ENCODE measurements at regions not wholly inside any gene's neighbourhood (a gene's known extent, or its start where the extent isn't known, plus 50 kb on each side); places are given as distances from the start of the nearest gene placed in this dataset.
A peak's percentile ranks its signal among the peaks of the same experiment; 100 is the strongest.

GRCh38 chr3:835096-835495 lies 257.7 kb upstream of the CNTN6 start:
- no peak for DNase-seq (ENCODE audit: low read depth in 4 of 6, low spot score in 6 of 6)
- no peaks in the 10 kb centered on the region for H3K27me3 ChIP-seq (ENCODE audit: control insufficient read depth, insufficient read depth, low read length)
- no peak overlapping the region for H3K27ac ChIP-seq (ENCODE audit: low read depth, low read length)
- WGBS (ENCODE audit: insufficient coverage), result no CpG with 5 or more reads among the region's 4 CpGs
- H3K4me3 ChIP-seq (ENCODE audit: low read depth, low read length), result no peak overlapping the region
- H3K9me3 ChIP-seq (ENCODE audit: control insufficient read depth, insufficient read depth, low read length), result no peaks in the 10 kb centered on the region
- H3K36me3 ChIP-seq (ENCODE audit: control insufficient read depth, insufficient read depth, low read length), result no peaks in the 10 kb centered on the region
- no peaks in the 10 kb centered on the region for H3K4me1 ChIP-seq (ENCODE audit: control insufficient read depth, insufficient read depth, low read length)

- no peak overlapping the region for H3K27ac ChIP-seq (ENCODE audit: low read depth, low read length)
- H3K4me1 ChIP-seq (ENCODE audit: control insufficient read depth, insufficient read depth, low read length), result no peaks in the 10 kb centered on the region
- no peaks in the 10 kb centered on the region for H3K9me3 ChIP-seq (ENCODE audit: control insufficient read depth, insufficient read depth, low read length)
- peak in 1 of 6 donors; percentile 6 for DNase-seq (ENCODE audit: low read depth in 4 of 6, low spot score in 6 of 6)
- H3K36me3 ChIP-seq (ENCODE audit: control insufficient read depth, insufficient read depth, low read length), result no peaks in the 10 kb centered on the region
- WGBS (ENCODE audit: insufficient coverage), result no CpG with 5 or more reads among the region's 1 CpG
- no peak overlapping the region for H3K4me3 ChIP-seq (ENCODE audit: low read depth, low read length)
- no peaks in the 10 kb centered on the region for H3K27me3 ChIP-seq (ENCODE audit: control insufficient read depth, insufficient read depth, low read length)
Measured at GRCh38 chr3:839981-840380, 252.8 kb upstream of the CNTN6 start.

GRCh38 chr3:851098-851790 lies 241.6 kb upstream of the CNTN6 start:
- Histone ChIP-seq H3K9me3 (ENCODE audit: control insufficient read depth, insufficient read depth, low read length) (no peaks in the 10 kb centered on the region), H3K36me3 (ENCODE audit: control insufficient read depth, insufficient read depth, low read length) (no peaks in the 10 kb centered on the region), H3K27me3 (ENCODE audit: control insufficient read depth, insufficient read depth, low read length) (no peaks in the 10 kb centered on the region), H3K4me1 (ENCODE audit: control insufficient read depth, insufficient read depth, low read length) (no peaks in the 10 kb centered on the region), H3K27ac (ENCODE audit: low read depth, low read length) (no peak overlapping the region), H3K4me3 (ENCODE audit: low read depth, low read length) (no peak overlapping the region)
- WGBS (ENCODE audit: insufficient coverage), result 44% methylated on average over 3 of the region's 5 CpGs
- DNase-seq (ENCODE audit: low read depth in 4 of 6, low spot score in 6 of 6), result peak in 1 of 6 donors; percentile 3

- no peak overlapping the region for H3K4me3 ChIP-seq (ENCODE audit: low read depth, low read length)
- no peak overlapping the region for H3K27ac ChIP-seq (ENCODE audit: low read depth, low read length)
- no peaks in the 10 kb centered on the region for H3K4me1 ChIP-seq (ENCODE audit: control insufficient read depth, insufficient read depth, low read length)
- H3K9me3 ChIP-seq (ENCODE audit: control insufficient read depth, insufficient read depth, low read length), result no peaks in the 10 kb centered on the region
- no peaks in the 10 kb centered on the region for H3K27me3 ChIP-seq (ENCODE audit: control insufficient read depth, insufficient read depth, low read length)
- no peaks in the 10 kb centered on the region for H3K36me3 ChIP-seq (ENCODE audit: control insufficient read depth, insufficient read depth, low read length)
- 100% methylated on average over 2 of the region's 4 CpGs for whole genome bisulfite sequencing (ENCODE audit: insufficient coverage)
- DNase-seq (ENCODE audit: low read depth in 4 of 6, low spot score in 6 of 6), result no peak
Measured at GRCh38 chr3:852033-852432, 240.8 kb upstream of the CNTN6 start.

- H3K4me1 ChIP-seq (ENCODE audit: control insufficient read depth, insufficient read depth, low read length), result no peaks in the 10 kb centered on the region
- 89% methylated on average over 4 of the region's 5 CpGs for WGBS (ENCODE audit: insufficient coverage)
- H3K4me3 ChIP-seq (ENCODE audit: low read depth, low read length), result no peak overlapping the region
- H3K27me3 ChIP-seq (ENCODE audit: control insufficient read depth, insufficient read depth, low read length), result no peaks in the 10 kb centered on the region
- H3K9me3 ChIP-seq (ENCODE audit: control insufficient read depth, insufficient read depth, low read length), result no peaks in the 10 kb centered on the region
- H3K36me3 ChIP-seq (ENCODE audit: control insufficient read depth, insufficient read depth, low read length), result no peaks in the 10 kb centered on the region
- H3K27ac ChIP-seq (ENCODE audit: low read depth, low read length), result no peak overlapping the region
- DNase-seq (ENCODE audit: low read depth in 4 of 6, low spot score in 6 of 6), result no peak
Measured at GRCh38 chr3:853489-853888, 239.3 kb upstream of the CNTN6 start.

- Histone ChIP-seq H3K9me3 (ENCODE audit: control insufficient read depth, insufficient read depth, low read length) (no peaks in the 10 kb centered on the region), H3K27ac (ENCODE audit: low read depth, low read length) (no peak overlapping the region), H3K4me3 (ENCODE audit: low read depth, low read length) (no peak overlapping the region), H3K4me1 (ENCODE audit: control insufficient read depth, insufficient read depth, low read length) (no peaks in the 10 kb centered on the region), H3K36me3 (ENCODE audit: control insufficient read depth, insufficient read depth, low read length) (no peaks in the 10 kb centered on the region), H3K27me3 (ENCODE audit: control insufficient read depth, insufficient read depth, low read length) (no peaks in the 10 kb centered on the region)
- no peak for DNase-seq (ENCODE audit: low read depth in 4 of 6, low spot score in 6 of 6)
- WGBS (ENCODE audit: insufficient coverage), result 91% methylated on average over 9 of the region's 9 CpGs
Measured at GRCh38 chr3:859135-859534, 233.7 kb upstream of the CNTN6 start.

DNA sequence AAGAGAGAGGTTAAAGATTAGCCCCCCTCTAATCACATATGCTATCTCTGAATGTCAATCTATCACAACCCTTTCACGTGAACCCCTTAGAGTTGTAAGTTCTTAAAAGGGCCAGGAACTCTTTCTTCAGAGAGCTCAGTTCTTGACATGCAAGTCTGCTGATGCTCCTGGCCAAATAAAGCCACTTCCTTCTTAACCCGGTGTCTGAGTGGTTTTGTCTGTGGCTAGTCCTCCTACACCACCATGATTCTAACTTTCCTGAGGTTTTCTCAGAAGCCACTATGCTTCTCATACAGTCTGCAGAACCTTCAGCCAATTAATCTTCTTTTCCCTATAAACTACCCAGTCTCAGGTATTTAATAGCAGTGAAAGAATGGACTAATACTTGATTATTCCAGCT lies 231.1 kb upstream of the CNTN6 start:
- 88% methylated on average over 1 of the region's 2 CpGs for WGBS (ENCODE audit: insufficient coverage)
- Histone ChIP-seq H3K36me3 (ENCODE audit: control insufficient read depth, insufficient read depth, low read length) (no peaks in the 10 kb centered on the region), H3K9me3 (ENCODE audit: control insufficient read depth, insufficient read depth, low read length) (no peaks in the 10 kb centered on the region), H3K27me3 (ENCODE audit: control insufficient read depth, insufficient read depth, low read length) (no peaks in the 10 kb centered on the region), H3K4me1 (ENCODE audit: control insufficient read depth, insufficient read depth, low read length) (no peaks in the 10 kb centered on the region), H3K4me3 (ENCODE audit: low read depth, low read length) (no peak overlapping the region), H3K27ac (ENCODE audit: low read depth, low read length) (no peak overlapping the region)
- no peak for DNase-seq (ENCODE audit: low read depth in 4 of 6, low spot score in 6 of 6)

GRCh38 chr3:869269-869668 lies 223.6 kb upstream of the CNTN6 start:
- no peaks in the 10 kb centered on the region for H3K36me3 ChIP-seq (ENCODE audit: control insufficient read depth, insufficient read depth, low read length)
- no peaks in the 10 kb centered on the region for H3K4me1 ChIP-seq (ENCODE audit: control insufficient read depth, insufficient read depth, low read length)
- no peak for DNase-seq (ENCODE audit: low read depth in 4 of 6, low spot score in 6 of 6)
- no peaks in the 10 kb centered on the region for H3K9me3 ChIP-seq (ENCODE audit: control insufficient read depth, insufficient read depth, low read length)
- H3K27me3 ChIP-seq (ENCODE audit: control insufficient read depth, insufficient read depth, low read length), result no peaks in the 10 kb centered on the region
- H3K27ac ChIP-seq (ENCODE audit: low read depth, low read length), result no peak overlapping the region
- H3K4me3 ChIP-seq (ENCODE audit: low read depth, low read length), result no peak overlapping the region
- no CpG with 5 or more reads among the region's 1 CpG for WGBS (ENCODE audit: insufficient coverage)

DNA sequence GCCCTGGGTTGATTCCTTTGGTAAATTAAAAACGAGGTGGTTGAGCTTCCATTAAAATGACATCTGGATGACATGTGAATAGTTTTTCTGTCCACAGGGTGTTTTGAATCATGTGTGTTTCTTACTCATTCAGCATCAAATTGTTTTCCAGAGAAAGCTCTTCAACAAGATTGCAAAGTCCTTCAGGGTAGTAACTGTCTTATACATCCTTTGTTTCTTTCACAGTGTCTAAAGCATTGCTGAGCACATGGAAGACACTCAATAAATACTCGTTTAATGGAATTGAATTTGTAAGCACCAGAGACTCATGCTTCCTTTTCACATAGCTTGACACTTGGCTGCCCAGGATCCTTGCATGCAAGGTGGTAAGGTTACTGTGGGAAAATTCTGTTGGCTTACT lies 223.1 kb upstream of the CNTN6 start:
- Histone ChIP-seq H3K4me3 (ENCODE audit: low read depth, low read length) (no peak overlapping the region), H3K27ac (ENCODE audit: low read depth, low read length) (no peak overlapping the region), H3K9me3 (ENCODE audit: control insufficient read depth, insufficient read depth, low read length) (no peaks in the 10 kb centered on the region), H3K36me3 (ENCODE audit: control insufficient read depth, insufficient read depth, low read length) (no peaks in the 10 kb centered on the region), H3K4me1 (ENCODE audit: control insufficient read depth, insufficient read depth, low read length) (no peaks in the 10 kb centered on the region), H3K27me3 (ENCODE audit: control insufficient read depth, insufficient read depth, low read length) (no peaks in the 10 kb centered on the region)
- WGBS (ENCODE audit: insufficient coverage), result 60% methylated on average over 2 of the region's 2 CpGs
- peak in 1 of 6 donors; percentile 27 for DNase-seq (ENCODE audit: low read depth in 4 of 6, low spot score in 6 of 6)

DNA sequence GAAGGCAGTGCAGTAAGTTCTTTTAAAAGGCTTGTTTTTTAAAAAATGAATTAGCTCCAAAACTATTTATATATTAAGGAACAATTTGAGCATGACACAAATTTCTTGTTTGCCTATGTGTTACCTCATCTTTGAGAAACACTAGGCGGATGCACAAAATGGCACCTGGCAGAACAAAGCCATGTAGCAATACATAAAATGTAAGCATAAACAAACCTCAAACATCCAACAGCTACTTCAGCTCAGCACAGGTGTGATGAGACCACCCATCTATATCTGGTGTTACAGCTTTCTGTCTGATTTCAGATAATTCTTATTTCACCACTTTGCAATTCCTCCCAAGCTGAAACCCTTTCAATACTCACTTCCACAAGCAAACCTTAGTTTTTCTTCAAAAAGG lies 221.2 kb upstream of the CNTN6 start:
- WGBS (ENCODE audit: insufficient coverage), result 85% methylated on average over 1 of the region's 1 CpG
- Histone ChIP-seq H3K27ac (ENCODE audit: low read depth, low read length) (no peak overlapping the region), H3K4me1 (ENCODE audit: control insufficient read depth, insufficient read depth, low read length) (no peaks in the 10 kb centered on the region), H3K4me3 (ENCODE audit: low read depth, low read length) (no peak overlapping the region), H3K27me3 (ENCODE audit: control insufficient read depth, insufficient read depth, low read length) (no peaks in the 10 kb centered on the region), H3K36me3 (ENCODE audit: control insufficient read depth, insufficient read depth, low read length) (no peaks in the 10 kb centered on the region), H3K9me3 (ENCODE audit: control insufficient read depth, insufficient read depth, low read length) (no peaks in the 10 kb centered on the region)
- no peak for DNase-seq (ENCODE audit: low read depth in 4 of 6, low spot score in 6 of 6)
